Activated CD8-positive, alpha-beta memory T cell treated with anti-CD3 and anti-CD28 coated beads, Interleukin-2, amount 10 ng/mL, durations not matched to agents 7 days and 5 days (primary cell): ENCODE measurements at regions not wholly inside any gene's neighbourhood (a gene's known extent, or its start where the extent isn't known, plus 50 kb on each side); places are given as distances from the start of the nearest gene placed in this dataset.

ENCODE experiments used
- ATAC-seq: fragments of 150-1000 bp; cut with Tn5 transposase; one replicate; pipeline ENCODE4 v1.10.0; 2021; ENCODE audit warnings: moderate library complexity
- CTCF ChIA-PET: fragments of 350-600 bp; sonication (Branson Sonifier 250); formaldehyde crosslinking; loops from one replicate; lab custom pipeline; 2021; ENCODE audit warnings: antibody characterized with exemption; lab: Charles Lee
- DNase-seq: peaks from one replicate; pipeline ENCODE4 v3.0.0-alpha.2; 2020
- H3K27ac Mint-ChIP-seq: one replicate; pipeline ENCODE4 v1.8.0; 2021; ENCODE audit warnings: mild to moderate bottlenecking, mixed read lengths
- H3K27me3 Mint-ChIP-seq: one replicate; pipeline ENCODE4 v1.8.0; 2021; ENCODE audit warnings: mixed read lengths
- H3K36me3 Mint-ChIP-seq: one replicate; pipeline ENCODE4 v1.8.0; 2021; ENCODE audit warnings: mild to moderate bottlenecking, mixed read lengths
- H3K4me1 Mint-ChIP-seq: one replicate; pipeline ENCODE4 v1.8.0; 2021; ENCODE audit warnings: mixed read lengths
- H3K4me3 Mint-ChIP-seq: one replicate; pipeline ENCODE4 v1.8.0; 2021; ENCODE audit warnings: mild to moderate bottlenecking, moderate library complexity, mixed read lengths
- H3K9me3 Mint-ChIP-seq: one replicate; pipeline ENCODE4 v1.8.0; 2022; ENCODE audit warnings: low read depth, mixed read lengths

GRCh38 chr11:23668324-23668723 is 808.0 kb upstream of the CCDC179 start:
- ATAC-seq (no peak), DNase-seq (no peak)
- H3K9me3 Mint-ChIP-seq: peaks cover 3% of the 10 kb centered on the region
- H3K27ac Mint-ChIP-seq: no peak overlapping the region
- no peak overlapping the region for H3K4me3 Mint-ChIP-seq
- no peaks in the 10 kb centered on the region for H3K4me1 Mint-ChIP-seq
- no peaks in the 10 kb centered on the region for H3K36me3 Mint-ChIP-seq
- CTCF ChIA-PET: no interaction called here
- no peaks in the 10 kb centered on the region for H3K27me3 Mint-ChIP-seq

GRCh38 chr11:23673366-23673765 is 813.1 kb upstream of the CCDC179 start:
- no peak overlapping the region for H3K27ac Mint-ChIP-seq

GRCh38 chr11:23674866-23675265 is 814.6 kb upstream of the CCDC179 start:
- H3K4me3 Mint-ChIP-seq: no peak overlapping the region
- CTCF ChIA-PET: no interaction called here
- DNase-seq: no peak
- H3K27ac Mint-ChIP-seq: no peak overlapping the region
- no peaks in the 10 kb centered on the region for H3K36me3 Mint-ChIP-seq
- no peak for ATAC-seq
- H3K4me1 Mint-ChIP-seq: no peaks in the 10 kb centered on the region
- H3K27me3 Mint-ChIP-seq: no peaks in the 10 kb centered on the region
- H3K9me3 Mint-ChIP-seq: peaks cover 2% of the 10 kb centered on the region

More at GRCh38 chr11:23673366-23673765, 813.1 kb upstream of the CCDC179 start:
- Mint-ChIP-seq H3K4me1 (no peaks in the 10 kb centered on the region), H3K4me3 (no peak overlapping the region), H3K36me3 (no peaks in the 10 kb centered on the region), H3K27me3 (no peaks in the 10 kb centered on the region), H3K9me3 (no peaks in the 10 kb centered on the region)
- no peak for ATAC-seq
- no peak for DNase-seq
- CTCF ChIA-PET: no interaction called here

- Mint-ChIP-seq H3K36me3 (no peaks in the 10 kb centered on the region), H3K9me3 (peaks cover 2% of the 10 kb centered on the region), H3K4me3 (no peak overlapping the region), H3K27ac (no peak overlapping the region), H3K27me3 (no peaks in the 10 kb centered on the region), H3K4me1 (no peaks in the 10 kb centered on the region)
- DNase-seq (no peak), ATAC-seq (no peak)
- CTCF ChIA-PET: no interaction called here
Observed at GRCh38 chr11:23679041-23679440, 817.8 kb upstream of the LUZP2 start.

- DNase-seq: no peak
Observed at GRCh38 chr11:23679981-23680380, 816.9 kb upstream of the LUZP2 start.

GRCh38 chr11:23680488-23681230 is 816.2 kb upstream of the LUZP2 start:
- ATAC-seq: no peak
- Mint-ChIP-seq H3K36me3 (no peaks in the 10 kb centered on the region), H3K27me3 (no peaks in the 10 kb centered on the region), H3K27ac (no peak overlapping the region), H3K9me3 (peaks cover 2% of the 10 kb centered on the region), H3K4me1 (no peaks in the 10 kb centered on the region), H3K4me3 (no peak overlapping the region)
- no peak for DNase-seq
- CTCF ChIA-PET: no interaction called here

More at GRCh38 chr11:23679981-23680380, 816.9 kb upstream of the LUZP2 start:
- no peaks in the 10 kb centered on the region for H3K27me3 Mint-ChIP-seq
- H3K27ac Mint-ChIP-seq: no peak overlapping the region
- peaks cover 2% of the 10 kb centered on the region for H3K9me3 Mint-ChIP-seq
- CTCF ChIA-PET: no interaction called here
- H3K4me1 Mint-ChIP-seq: no peaks in the 10 kb centered on the region
- no peak overlapping the region for H3K4me3 Mint-ChIP-seq
- no peak for ATAC-seq
- no peaks in the 10 kb centered on the region for H3K36me3 Mint-ChIP-seq

GRCh38 chr11:23684701-23685100 is 812.2 kb upstream of the LUZP2 start:
- ATAC-seq: no peak
- Mint-ChIP-seq H3K9me3 (peaks cover 4% of the 10 kb centered on the region), H3K27ac (no peak overlapping the region), H3K27me3 (no peaks in the 10 kb centered on the region), H3K4me3 (no peak overlapping the region), H3K36me3 (no peaks in the 10 kb centered on the region), H3K4me1 (no peaks in the 10 kb centered on the region)
- CTCF ChIA-PET: no interaction called here
- no peak for DNase-seq

- Mint-ChIP-seq H3K36me3 (no peaks in the 10 kb centered on the region), H3K4me1 (no peaks in the 10 kb centered on the region), H3K4me3 (no peak overlapping the region), H3K9me3 (peaks cover 9% of the 10 kb centered on the region), H3K27ac (no peak overlapping the region), H3K27me3 (no peaks in the 10 kb centered on the region)
- ATAC-seq: no peak
- CTCF ChIA-PET: no interaction called here
- DNase-seq: no peak
Observed at GRCh38 chr11:23687991-23688390, 808.9 kb upstream of the LUZP2 start.

GRCh38 chr11:23688411-23688810 is 808.4 kb upstream of the LUZP2 start:
- no peak overlapping the region for H3K4me3 Mint-ChIP-seq
- H3K27ac Mint-ChIP-seq: no peak overlapping the region
- DNase-seq (no peak), ATAC-seq (no peak)
- no peaks in the 10 kb centered on the region for H3K36me3 Mint-ChIP-seq
- no peaks in the 10 kb centered on the region for H3K4me1 Mint-ChIP-seq
- CTCF ChIA-PET: no interaction called here
- no peaks in the 10 kb centered on the region for H3K27me3 Mint-ChIP-seq
- H3K9me3 Mint-ChIP-seq: peaks cover 9% of the 10 kb centered on the region

GRCh38 chr11:23688835-23689234 is 808.0 kb upstream of the LUZP2 start:
- CTCF ChIA-PET: no interaction called here
- no peak overlapping the region for H3K4me3 Mint-ChIP-seq
- no peak overlapping the region for H3K27ac Mint-ChIP-seq
- no peak for DNase-seq
- H3K36me3 Mint-ChIP-seq: no peaks in the 10 kb centered on the region
- no peak for ATAC-seq
- peaks cover 9% of the 10 kb centered on the region for H3K9me3 Mint-ChIP-seq
- no peaks in the 10 kb centered on the region for H3K27me3 Mint-ChIP-seq
- no peaks in the 10 kb centered on the region for H3K4me1 Mint-ChIP-seq

GRCh38 chr11:23696688-23697415 is 800.0 kb upstream of the LUZP2 start:
- CTCF ChIA-PET: no interaction called here
- Mint-ChIP-seq H3K27ac (no peak overlapping the region), H3K4me1 (no peaks in the 10 kb centered on the region), H3K9me3 (peaks cover 3% of the 10 kb centered on the region), H3K4me3 (no peak overlapping the region), H3K27me3 (no peaks in the 10 kb centered on the region), H3K36me3 (no peaks in the 10 kb centered on the region)
- ATAC-seq (no peak), DNase-seq (no peak)

GRCh38 chr11:23704183-23704582 is 792.7 kb upstream of the LUZP2 start:
- CTCF ChIA-PET: no interaction called here
- ATAC-seq: no peak

GRCh38 chr11:23711981-23712380 is 784.9 kb upstream of the LUZP2 start:
- CTCF ChIA-PET: no interaction called here
- Mint-ChIP-seq H3K4me3 (no peak overlapping the region), H3K36me3 (no peaks in the 10 kb centered on the region), H3K9me3 (peaks cover 8% of the 10 kb centered on the region), H3K27me3 (no peaks in the 10 kb centered on the region), H3K27ac (no peak overlapping the region), H3K4me1 (no peaks in the 10 kb centered on the region)
- ATAC-seq: no peak
- DNase-seq: no peak

More at GRCh38 chr11:23704183-23704582, 792.7 kb upstream of the LUZP2 start:
- Mint-ChIP-seq H3K36me3 (no peaks in the 10 kb centered on the region), H3K4me1 (no peaks in the 10 kb centered on the region), H3K27me3 (no peaks in the 10 kb centered on the region), H3K9me3 (peaks cover 12% of the 10 kb centered on the region), H3K4me3 (no peak overlapping the region), H3K27ac (no peak overlapping the region)
- no peak for DNase-seq

GRCh38 chr11:23719016-23719415 is 777.8 kb upstream of the LUZP2 start:
- peaks cover 9% of the 10 kb centered on the region for H3K9me3 Mint-ChIP-seq
- no peak overlapping the region for H3K27ac Mint-ChIP-seq
- no peaks in the 10 kb centered on the region for H3K4me1 Mint-ChIP-seq
- H3K27me3 Mint-ChIP-seq: no peaks in the 10 kb centered on the region
- H3K4me3 Mint-ChIP-seq: no peak overlapping the region
- no peaks in the 10 kb centered on the region for H3K36me3 Mint-ChIP-seq
- DNase-seq (no peak), ATAC-seq (no peak)
- CTCF ChIA-PET: no interaction called here
